Lower lobe of right lung (tissue), 2 donors: ENCODE measurements at regions not wholly inside any gene's neighbourhood (a gene's known extent, or its start where the extent isn't known, plus 50 kb on each side); places are given as distances from the start of the nearest gene placed in this dataset.

Experiments used
- ATAC-seq, 2 donors: fragments of 200-7000 bp; cut with Tn5 transposase; one replicate each; pipeline ENCODE4 v1.9.1; 2020 to 2022; ENCODE audit warnings: mild to moderate bottlenecking in 2 of 2, moderate library complexity in 2 of 2
- DNase-seq: peaks from one replicate; pipeline ENCODE4 v3.0.0-alpha.2; 2020
- H3K27ac ChIP-seq: fragments of 200-600 bp; one replicate; pipeline ENCODE4 v1.8.0; 2022
- H3K27me3 ChIP-seq: fragments of 200-600 bp; one replicate; pipeline ENCODE4 v1.8.0; 2022; ENCODE audit warnings: low read depth
- H3K36me3 ChIP-seq: fragments of 200-600 bp; one replicate; pipeline ENCODE4 v1.8.0; 2022; ENCODE audit warnings: mild to moderate bottlenecking
- H3K4me1 ChIP-seq: fragments of 200-600 bp; one replicate; pipeline ENCODE4 v1.8.0; 2022
- H3K4me3 ChIP-seq: fragments of 200-600 bp; one replicate; pipeline ENCODE4 v1.8.0; 2022; ENCODE audit warnings: mild to moderate bottlenecking
- H3K9me3 ChIP-seq: fragments of 200-600 bp; one replicate; pipeline ENCODE4 v1.8.0; 2022
- CTCF ChIP-seq: fragments of 200-600 bp; IDR thresholded peaks from one replicate; pipeline ENCODE4 v1.8.0; 2022; ENCODE audit warnings: antibody characterized with exemption, mild to moderate bottlenecking
- intact Hi-C: fragments of 100-400 bp; cut with DNase I; formaldehyde crosslinking; loops from one replicate; pipeline ENCODE4 v1.11.0; 2022
- donor health status: DM: no; HTN: yes; CAD: no; lungs with severe emphysema.

- ATAC-seq: no peak
- H3K36me3 ChIP-seq: no peaks in the 10 kb centered on the region
- H3K4me1 ChIP-seq: no peaks in the 10 kb centered on the region
- no peak for DNase-seq
- H3K27me3 ChIP-seq: no peaks in the 10 kb centered on the region
- no peak overlapping the region for H3K4me3 ChIP-seq
- no peak for TF ChIP-seq CTCF
- no peak overlapping the region for H3K27ac ChIP-seq
- peaks cover 4% of the 10 kb centered on the region for H3K9me3 ChIP-seq
- intact Hi-C loops: no loop called here
Observed at GRCh38 chr5:6861667-6862066, 148.4 kb downstream of the TENT4A start.

- ATAC-seq (no peak), DNase-seq (no peak)
- Histone ChIP-seq H3K27ac (no peak overlapping the region), H3K36me3 (no peaks in the 10 kb centered on the region), H3K4me3 (no peak overlapping the region), H3K27me3 (no peaks in the 10 kb centered on the region), H3K4me1 (no peaks in the 10 kb centered on the region), H3K9me3 (peaks cover 4% of the 10 kb centered on the region)
- TF ChIP-seq CTCF: no peak
- intact Hi-C loops: no loop called here
Observed at GRCh38 chr5:6862306-6862705, 149.1 kb downstream of the TENT4A start.

- Histone ChIP-seq H3K27me3 (no peaks in the 10 kb centered on the region), H3K36me3 (no peaks in the 10 kb centered on the region), H3K4me1 (no peaks in the 10 kb centered on the region), H3K4me3 (no peak overlapping the region), H3K9me3 (no peaks in the 10 kb centered on the region), H3K27ac (no peak overlapping the region)
- ATAC-seq: no peak
- intact Hi-C loops: no loop called here
- TF ChIP-seq CTCF: no peak
- DNase-seq: no peak
Observed at GRCh38 chr5:6867712-6868111, 154.5 kb downstream of the TENT4A start.

- no peaks in the 10 kb centered on the region for H3K36me3 ChIP-seq
- DNase-seq (no peak), ATAC-seq (no peak)
- no peaks in the 10 kb centered on the region for H3K27me3 ChIP-seq
- intact Hi-C loops: no loop called here
- H3K4me3 ChIP-seq: no peak overlapping the region
- no peak for TF ChIP-seq CTCF
- no peak overlapping the region for H3K27ac ChIP-seq
- no peaks in the 10 kb centered on the region for H3K4me1 ChIP-seq
- H3K9me3 ChIP-seq: no peaks in the 10 kb centered on the region
Observed at GRCh38 chr5:6868171-6868570, 154.9 kb downstream of the TENT4A start.

- no peaks in the 10 kb centered on the region for H3K27me3 ChIP-seq
- H3K4me1 ChIP-seq: no peaks in the 10 kb centered on the region
- DNase-seq: no peak
- no peak for ATAC-seq
- H3K9me3 ChIP-seq: no peaks in the 10 kb centered on the region
- no peaks in the 10 kb centered on the region for H3K36me3 ChIP-seq
- no peak overlapping the region for H3K4me3 ChIP-seq
- no peak overlapping the region for H3K27ac ChIP-seq
- TF ChIP-seq CTCF: no peak
- intact Hi-C loops: no loop called here
Observed at GRCh38 chr5:6868575-6869215, 155.5 kb downstream of the TENT4A start.
